Karpas-422 (cell line): ENCODE measurements at regions not wholly inside any gene's neighbourhood (a gene's known extent, or its start where the extent isn't known, plus 50 kb on each side); places are given as distances from the start of the nearest gene placed in this dataset.

ENCODE experiments used
- DNase-seq: peaks from one replicate; pipeline ENCODE4 v3.0.0-alpha.2; 2015
- H2AFZ ChIP-seq: fragments of 200-600 bp; sonication (generic); 2 replicates; pipeline ENCODE4 v1.6.1; 2014; ENCODE audit warnings: antibody characterized with exemption, low read length, mixed read lengths
- H3K27ac ChIP-seq: fragments of 200-600 bp; sonication (generic); 2 replicates; pipeline ENCODE4 v1.5.1; 2014; ENCODE audit warnings: mild to moderate bottlenecking, low read length, moderate library complexity
- H3K27me3 ChIP-seq: fragments of 200-600 bp; sonication (generic); 2 replicates; pipeline ENCODE4 v1.6.1; 2014; ENCODE audit warnings: low read length, mixed read lengths
- H3K36me3 ChIP-seq: fragments of 200-600 bp; sonication (generic); 2 replicates; pipeline ENCODE4 v1.6.1; 2014; ENCODE audit warnings: low read length, mixed read lengths; ENCODE audit not compliant: insufficient read depth
- H3K4me1 ChIP-seq: fragments of 200-600 bp; sonication (generic); 2 replicates; pipeline ENCODE4 v1.6.1; 2014; ENCODE audit warnings: mild to moderate bottlenecking, low read length, mixed read lengths
- H3K4me2 ChIP-seq: fragments of 200-600 bp; sonication (generic); 2 replicates; pipeline ENCODE4 v1.6.1; 2014; ENCODE audit warnings: low read length, low read depth, mild to moderate bottlenecking; ENCODE audit not compliant: poor library complexity, severe bottlenecking
- H3K4me3 ChIP-seq: fragments of 200-600 bp; sonication (generic); 2 replicates; pipeline ENCODE4 v1.5.1; 2014; ENCODE audit warnings: mild to moderate bottlenecking, antibody characterized with exemption, low read length, mixed read lengths
- H3K79me2 ChIP-seq: fragments of 200-600 bp; sonication (generic); 2 replicates; pipeline ENCODE4 v1.6.1; 2014; ENCODE audit warnings: mild to moderate bottlenecking, low read length, mixed read lengths
- H3K9ac ChIP-seq: fragments of 200-600 bp; sonication (generic); 2 replicates; pipeline ENCODE4 v1.6.0; 2014; ENCODE audit warnings: low read length
- H3K9me2 ChIP-seq: fragments of 200-600 bp; sonication (generic), shearing (Covaris generic); replicated peaks from 2 replicates; pipeline ENCODE4 v1.6.0; 2014; ENCODE audit warnings: mild to moderate bottlenecking, low read length, moderate library complexity; ENCODE audit not compliant: insufficient read depth
- H3K9me3 ChIP-seq: fragments of 300-700, 200-600 bp; sonication (generic); 2 replicates; pipeline ENCODE4 v1.6.1; 2014; ENCODE audit warnings: low read length, mixed read lengths
- H4K20me1 ChIP-seq: fragments of 200-600 bp; sonication (generic); 2 replicates; pipeline ENCODE4 v1.6.1; 2014; ENCODE audit warnings: mild to moderate bottlenecking, antibody characterized with exemption, low read length, low read depth; ENCODE audit not compliant: insufficient read depth

- H3K4me3 ChIP-seq, result no peak overlapping the region
- H3K9ac ChIP-seq, result no peak overlapping the region
- no peaks in the 10 kb centered on the region for H3K79me2 ChIP-seq
- no peaks in the 10 kb centered on the region for H3K27me3 ChIP-seq
- H3K27ac ChIP-seq, result no peak overlapping the region
- DNase-seq, result no peak
- no peaks in the 10 kb centered on the region for H3K36me3 ChIP-seq
- H2AFZ ChIP-seq, result no peak overlapping the region
- no peaks in the 10 kb centered on the region for H3K4me1 ChIP-seq
- no peaks in the 10 kb centered on the region for H3K9me2 ChIP-seq
- no peak overlapping the region for H3K4me2 ChIP-seq
- no peaks in the 10 kb centered on the region for H4K20me1 ChIP-seq
- H3K9me3 ChIP-seq, result no peaks in the 10 kb centered on the region
These were observed 173.2 kb downstream of the BEND2 start for GRCh38 chrX:18047491-18047890.

GRCh38 chrX:18045436-18045835 lies 175.2 kb downstream of the BEND2 start:
- Histone ChIP-seq H3K9ac (no peak overlapping the region), H3K4me3 (no peak overlapping the region), H3K79me2 (no peaks in the 10 kb centered on the region), H3K9me3 (no peaks in the 10 kb centered on the region), H2AFZ (no peak overlapping the region), H3K27ac (no peak overlapping the region), H4K20me1 (no peaks in the 10 kb centered on the region), H3K36me3 (no peaks in the 10 kb centered on the region), H3K27me3 (no peaks in the 10 kb centered on the region), H3K4me1 (no peaks in the 10 kb centered on the region), H3K9me2 (no peaks in the 10 kb centered on the region), H3K4me2 (no peak overlapping the region)
- no peak for DNase-seq

GRCh38 chrX:18042776-18043175 lies 177.9 kb downstream of the BEND2 start:
- no peak overlapping the region for H3K4me2 ChIP-seq
- no peaks in the 10 kb centered on the region for H3K4me1 ChIP-seq
- no peak overlapping the region for H2AFZ ChIP-seq
- H3K79me2 ChIP-seq, result no peaks in the 10 kb centered on the region
- no peaks in the 10 kb centered on the region for H3K9me2 ChIP-seq
- H3K27ac ChIP-seq, result no peak overlapping the region
- no peak for DNase-seq
- no peak overlapping the region for H3K4me3 ChIP-seq
- H3K9ac ChIP-seq, result no peak overlapping the region
- no peaks in the 10 kb centered on the region for H3K36me3 ChIP-seq
- H4K20me1 ChIP-seq, result no peaks in the 10 kb centered on the region
- no peaks in the 10 kb centered on the region for H3K27me3 ChIP-seq
- H3K9me3 ChIP-seq, result no peaks in the 10 kb centered on the region

GRCh38 chrX:18041656-18042055 lies 179.0 kb downstream of the BEND2 start:
- H3K4me2 ChIP-seq, result no peak overlapping the region
- H3K4me1 ChIP-seq, result no peaks in the 10 kb centered on the region
- DNase-seq, result no peak
- H3K36me3 ChIP-seq, result no peaks in the 10 kb centered on the region
- H3K9me3 ChIP-seq, result no peaks in the 10 kb centered on the region
- no peak overlapping the region for H2AFZ ChIP-seq
- no peaks in the 10 kb centered on the region for H4K20me1 ChIP-seq
- no peak overlapping the region for H3K4me3 ChIP-seq
- H3K27me3 ChIP-seq, result no peaks in the 10 kb centered on the region
- no peak overlapping the region for H3K9ac ChIP-seq
- no peaks in the 10 kb centered on the region for H3K9me2 ChIP-seq
- H3K79me2 ChIP-seq, result no peaks in the 10 kb centered on the region
- no peak overlapping the region for H3K27ac ChIP-seq

- H3K4me1 ChIP-seq, result no peaks in the 10 kb centered on the region
- H3K4me2 ChIP-seq, result no peak overlapping the region
- H3K4me3 ChIP-seq, result no peak overlapping the region
- no peak overlapping the region for H2AFZ ChIP-seq
- H3K9ac ChIP-seq, result no peak overlapping the region
- no peaks in the 10 kb centered on the region for H4K20me1 ChIP-seq
- H3K27me3 ChIP-seq, result no peaks in the 10 kb centered on the region
- H3K9me2 ChIP-seq, result no peaks in the 10 kb centered on the region
- no peak overlapping the region for H3K27ac ChIP-seq
- no peaks in the 10 kb centered on the region for H3K36me3 ChIP-seq
- H3K9me3 ChIP-seq, result no peaks in the 10 kb centered on the region
- H3K79me2 ChIP-seq, result no peaks in the 10 kb centered on the region
- DNase-seq, result no peak
These were observed 177.9 kb upstream of the RAI2 start for GRCh38 chrX:18039023-18039422.

- H3K4me3 ChIP-seq, result no peak overlapping the region
- H3K27me3 ChIP-seq, result no peaks in the 10 kb centered on the region
- no peaks in the 10 kb centered on the region for H3K9me3 ChIP-seq
- no peak overlapping the region for H3K9ac ChIP-seq
- DNase-seq, result no peak
- H3K4me2 ChIP-seq, result no peak overlapping the region
- no peaks in the 10 kb centered on the region for H3K9me2 ChIP-seq
- H3K79me2 ChIP-seq, result no peaks in the 10 kb centered on the region
- H4K20me1 ChIP-seq, result no peaks in the 10 kb centered on the region
- no peaks in the 10 kb centered on the region for H3K4me1 ChIP-seq
- no peaks in the 10 kb centered on the region for H3K36me3 ChIP-seq
- H2AFZ ChIP-seq, result no peak overlapping the region
- no peak overlapping the region for H3K27ac ChIP-seq
These were observed 175.3 kb upstream of the RAI2 start for GRCh38 chrX:18036394-18036793.

- Histone ChIP-seq H3K9me3 (no peaks in the 10 kb centered on the region), H3K4me1 (no peaks in the 10 kb centered on the region), H3K9me2 (no peaks in the 10 kb centered on the region), H3K4me2 (no peak overlapping the region), H3K27ac (no peak overlapping the region), H3K4me3 (no peak overlapping the region), H2AFZ (no peak overlapping the region), H3K36me3 (no peaks in the 10 kb centered on the region), H4K20me1 (no peaks in the 10 kb centered on the region), H3K9ac (no peak overlapping the region), H3K79me2 (no peaks in the 10 kb centered on the region), H3K27me3 (no peaks in the 10 kb centered on the region)
- DNase-seq, result no peak
These were observed 173.8 kb upstream of the RAI2 start for GRCh38 chrX:18034945-18035344.

- Histone ChIP-seq H3K4me2 (no peak overlapping the region), H3K9ac (no peak overlapping the region), H4K20me1 (no peaks in the 10 kb centered on the region), H3K79me2 (no peaks in the 10 kb centered on the region), H3K4me3 (no peak overlapping the region), H3K27ac (no peak overlapping the region), H3K4me1 (no peaks in the 10 kb centered on the region), H2AFZ (no peak overlapping the region), H3K27me3 (no peaks in the 10 kb centered on the region), H3K9me3 (no peaks in the 10 kb centered on the region), H3K9me2 (no peaks in the 10 kb centered on the region), H3K36me3 (no peaks in the 10 kb centered on the region)
- no peak for DNase-seq
These were observed 173.4 kb upstream of the RAI2 start for GRCh38 chrX:18034504-18034903.
